Neural cell (in vitro differentiated cells): ENCODE measurements at regions not wholly inside any gene's neighbourhood (a gene's known extent, or its start where the extent isn't known, plus 50 kb on each side); places are given as distances from the start of the nearest gene placed in this dataset.

Source experiments
- H2AFZ ChIP-seq: fragments of 200-600, 300-800 bp; sonication (generic), shearing (Covaris generic); 2 replicates; pipeline ENCODE4 v1.6.0; 2014; ENCODE audit warnings: low read depth, mild to moderate bottlenecking, antibody characterized with exemption, low read length, moderate library complexity
- H3F3A ChIP-seq: fragments of 200-600 bp; shearing (Covaris generic); 2 replicates; pipeline ENCODE4 v1.6.1; 2016; ENCODE audit warnings: mild to moderate bottlenecking, moderate library complexity, mixed read lengths, antibody characterized with exemption, low read length; ENCODE audit not compliant: insufficient read depth, poor library complexity, severe bottlenecking
- H3K27ac ChIP-seq: fragments of 200-600, 300-800 bp; sonication (generic), shearing (Covaris generic); 2 replicates; pipeline ENCODE4 v1.5.1; 2014; ENCODE audit warnings: mild to moderate bottlenecking, low read length, moderate library complexity
- H3K27me3 ChIP-seq: fragments of 300-800, 200-600 bp; sonication (generic), shearing (Covaris generic); 2 replicates; pipeline ENCODE4 v1.6.0; 2014; ENCODE audit warnings: mild to moderate bottlenecking, low read depth, low read length, moderate library complexity; ENCODE audit not compliant: insufficient read depth
- H3K36me3 ChIP-seq: fragments of 300-800, 200-600 bp; sonication (generic), shearing (Covaris generic); 2 replicates; pipeline ENCODE4 v1.5.1; 2014; ENCODE audit warnings: mild to moderate bottlenecking, antibody characterized with exemption, low read length, moderate library complexity; ENCODE audit not compliant: insufficient read depth
- H3K4me2 ChIP-seq: fragments of 300-800, 200-600 bp; sonication (generic), shearing (Covaris generic); 2 replicates; pipeline ENCODE4 v1.6.0; 2014; ENCODE audit warnings: mild to moderate bottlenecking, low read length
- H3K4me3 ChIP-seq: fragments of 300-800, 200-600 bp; sonication (generic), shearing (Covaris generic); 2 replicates; pipeline ENCODE4 v1.5.1; 2014; ENCODE audit warnings: mild to moderate bottlenecking, low read length, moderate library complexity
- H3K79me2 ChIP-seq: fragments of 200-600 bp; shearing (Covaris generic); replicated peaks from 2 replicates; pipeline ENCODE4 v1.6.0; 2014; ENCODE audit warnings: mild to moderate bottlenecking, low read length, moderate library complexity; ENCODE audit not compliant: insufficient read depth
- H3K9ac ChIP-seq: fragments of 300-800, 200-600 bp; sonication (generic), shearing (Covaris generic); 2 replicates; pipeline ENCODE4 v1.6.1; 2016; ENCODE audit warnings: mild to moderate bottlenecking, low read length, mixed read lengths
- H3K9me2 ChIP-seq: fragments of 200-600 bp; shearing (Covaris generic); 2 replicates; pipeline ENCODE4 v1.6.1; 2016; ENCODE audit warnings: mild to moderate bottlenecking, low read length, mixed read lengths; ENCODE audit not compliant: insufficient read depth
- H3K9me3 ChIP-seq: fragments of 200-600, 300-800 bp; sonication (generic), shearing (Covaris generic); 2 replicates; pipeline ENCODE4 v1.6.1; 2016; ENCODE audit warnings: mild to moderate bottlenecking, mixed run types, low read length, moderate library complexity, mixed read lengths
- H4K20me1 ChIP-seq: fragments of 200-600 bp; shearing (Covaris generic); 2 replicates; pipeline ENCODE4 v1.6.1; 2016; ENCODE audit warnings: mild to moderate bottlenecking, mixed run types; ENCODE audit not compliant: insufficient read depth
- CTCF ChIP-seq: fragments of 450-650 bp; IDR thresholded peaks from 2 replicates; pipeline ENCODE4 v1.5.1; 2014; ENCODE audit warnings: antibody characterized with exemption, mild to moderate bottlenecking, moderate library complexity; ENCODE audit not compliant: poor library complexity, severe bottlenecking
- EP300 ChIP-seq: fragments of 450-650 bp; conservative IDR thresholded peaks from 2 replicates; pipeline ENCODE4 v1.6.1; 2014; ENCODE audit warnings: antibody characterized with exemption, mild to moderate bottlenecking, moderate library complexity; ENCODE audit not compliant: poor library complexity, severe bottlenecking
- EZH2 ChIP-seq: fragments of 200-600, 300-800 bp; shearing (Covaris generic), sonication (generic); IDR thresholded peaks from 2 replicates; pipeline ENCODE4 v1.6.1; 2014; ENCODE audit warnings: antibody characterized with exemption, low read length, borderline replicate concordance, mild to moderate bottlenecking; ENCODE audit not compliant: insufficient read depth, poor library complexity, severe bottlenecking
- MXI1 ChIP-seq: fragments of 450-650 bp; conservative IDR thresholded peaks from 2 replicates; pipeline ENCODE4 v1.6.1; 2014; ENCODE audit warnings: antibody characterized with exemption, mild to moderate bottlenecking; ENCODE audit not compliant: poor library complexity, severe bottlenecking
- POLR2AphosphoS5 ChIP-seq: IDR thresholded peaks from 2 replicates; pipeline ENCODE4 v1.6.1; 2012
- RAD21 ChIP-seq: fragments of 450-650 bp; conservative IDR thresholded peaks from 2 replicates; pipeline ENCODE4 v1.6.1; 2014; ENCODE audit warnings: antibody characterized with exemption, mild to moderate bottlenecking, moderate library complexity
- REST ChIP-seq: IDR thresholded peaks from 2 replicates; pipeline ENCODE4 v1.6.1; 2012; ENCODE audit warnings: borderline replicate concordance
- SMC3 ChIP-seq: fragments of 450-650 bp; conservative IDR thresholded peaks from 2 replicates; pipeline ENCODE4 v1.6.1; 2014; ENCODE audit warnings: antibody characterized with exemption, mild to moderate bottlenecking, moderate library complexity; ENCODE audit not compliant: poor library complexity
- TAF1 ChIP-seq: IDR thresholded peaks from 2 replicates; pipeline ENCODE4 v1.6.1; 2012; ENCODE audit warnings: low read depth

GRCh38 chr16:86632206-86632605, 53.9 kb downstream of the FOXL1 start:
- Histone ChIP-seq H3K27me3 (no peaks in the 10 kb centered on the region), H3K27ac (no peak overlapping the region), H3K9ac (no peak overlapping the region), H3K36me3 (no peaks in the 10 kb centered on the region), H3K79me2 (no peaks in the 10 kb centered on the region), H3K9me2 (no peaks in the 10 kb centered on the region), H3K9me3 (no peaks in the 10 kb centered on the region), H3F3A (no peaks in the 10 kb centered on the region), H3K4me2 (no peak overlapping the region), H2AFZ (no peak overlapping the region), H4K20me1 (no peaks in the 10 kb centered on the region), H3K4me3 (no peak overlapping the region)
- TF ChIP-seq EP300: no peak
- no peak for TF ChIP-seq RAD21
- TF ChIP-seq MXI1: no peak
- TF ChIP-seq CTCF: no peak
- no peak for TF ChIP-seq SMC3
- TF ChIP-seq POLR2AphosphoS5: no peak
- TF ChIP-seq EZH2: no peak
- TF ChIP-seq TAF1: no peak

GRCh38 chr16:86632944-86633343, 54.6 kb downstream of the FOXL1 start:
- no peak overlapping the region for H2AFZ ChIP-seq
- H3K9ac ChIP-seq: no peak overlapping the region
- H3K27me3 ChIP-seq: no peaks in the 10 kb centered on the region
- H3K9me3 ChIP-seq: no peaks in the 10 kb centered on the region
- H3K36me3 ChIP-seq: no peaks in the 10 kb centered on the region
- no peaks in the 10 kb centered on the region for H3F3A ChIP-seq
- no peak overlapping the region for H3K27ac ChIP-seq
- H3K9me2 ChIP-seq: no peaks in the 10 kb centered on the region
- no peak overlapping the region for H3K4me3 ChIP-seq
- TF ChIP-seq REST (no peak), RAD21 (no peak), TAF1 (no peak), SMC3 (no peak), EZH2 (no peak), MXI1 (no peak), POLR2AphosphoS5 (no peak), EP300 (no peak), CTCF (no peak)
- H3K79me2 ChIP-seq: no peaks in the 10 kb centered on the region
- H4K20me1 ChIP-seq: no peaks in the 10 kb centered on the region
- no peak overlapping the region for H3K4me2 ChIP-seq
